Peyer's patch (tissue), 4 donors: ENCODE measurements at regions not wholly inside any gene's neighbourhood (a gene's known extent, or its start where the extent isn't known, plus 50 kb on each side); places are given as distances from the start of the nearest gene placed in this dataset.

Source experiments
- DNase-seq, 3 donors: peaks; one replicate each; pipeline ENCODE4 v3.0.0-alpha.2; 2017 to 2019
- H3K27ac ChIP-seq, 4 donors: fragments of 200-600 bp; sonication (generic); one replicate each; pipeline ENCODE4 v1.5.1; 2016 to 2019
- H3K27me3 ChIP-seq, 2 donors: fragments of 200-600 bp; sonication (generic); one replicate each; pipeline ENCODE4 v1.5.1; 2019
- H3K36me3 ChIP-seq, 3 donors: fragments of 200-600 bp; sonication (generic); one replicate each; pipeline ENCODE4 v1.5.1; 2016 to 2019
- H3K4me1 ChIP-seq, 4 donors: fragments of 200-600 bp; sonication (generic); one replicate each; pipeline ENCODE4 v1.5.1; 2016 to 2019
- H3K4me3 ChIP-seq, 4 donors: fragments of 200-600 bp; sonication (generic); 1 replicate in 3 of 4; 2 replicates in 1 of 4; pipeline ENCODE4 v1.5.1; 2016 to 2019; ENCODE audit warnings: mild to moderate bottlenecking in 1 of 4
- H3K9me3 ChIP-seq, 4 donors: fragments of 200-600 bp; sonication (generic); one replicate each; pipeline ENCODE4 v1.5.1; 2016 to 2019; ENCODE audit warnings: mild to moderate bottlenecking in 1 of 4
- POLR2A ChIP-seq, 2 donors: fragments of 450-650 bp; IDR thresholded peaks; one replicate each; pipeline ENCODE4 v1.5.1; 2017; ENCODE audit warnings: antibody characterized with exemption in 2 of 2, mild to moderate bottlenecking in 2 of 2, moderate library complexity in 2 of 2
- TF ChIP-seq, protein P1 (sequence below), 6 experiments: fragments of 450-650 bp in 4 of 6; fragments of 200-600 bp in 2 of 6; sonication (generic) in 1 of 6; IDR thresholded peaks; one replicate each; pipeline ENCODE4 v1.5.1; 2017 to 2019; ENCODE audit warnings: antibody characterized with exemption in 6 of 6, mild to moderate bottlenecking in 3 of 6, moderate library complexity in 1 of 6

DNA sequence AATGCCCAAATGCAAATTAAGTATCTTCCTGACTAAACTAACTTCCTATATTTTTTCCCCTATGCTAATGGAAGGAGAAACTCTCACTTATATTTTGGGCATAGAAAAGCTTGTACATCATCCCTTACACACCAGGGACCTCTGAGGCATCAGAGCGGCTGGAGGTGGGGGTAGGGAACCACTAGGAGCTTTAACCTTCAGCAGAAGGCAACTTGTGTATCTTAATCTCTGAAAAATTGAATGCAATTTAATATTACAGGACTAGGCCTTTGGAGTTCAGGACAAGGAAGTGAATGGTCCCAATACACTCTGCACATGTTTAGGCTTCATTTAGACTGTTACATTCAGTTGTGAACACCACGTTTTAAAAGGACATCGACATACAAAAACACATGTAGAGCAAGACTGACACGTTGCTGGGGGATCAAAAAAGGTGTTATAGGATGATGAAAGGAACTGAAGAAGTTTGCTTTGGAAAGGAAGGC is 85.9 kb downstream of the NAV1 start:
- Histone ChIP-seq H3K9me3 (no peaks in the 10 kb centered on the region), H3K36me3 (no peaks in the 10 kb centered on the region), H3K27ac (no peak overlapping the region), H3K27me3 (no peaks in the 10 kb centered on the region), H3K4me1 (no peaks in the 10 kb centered on the region), H3K4me3 (no peak overlapping the region)
- TF ChIP-seq POLR2A (IDR thresholded peaks at IDR 0.05): no peak
- TF ChIP-seq, protein P1, sequence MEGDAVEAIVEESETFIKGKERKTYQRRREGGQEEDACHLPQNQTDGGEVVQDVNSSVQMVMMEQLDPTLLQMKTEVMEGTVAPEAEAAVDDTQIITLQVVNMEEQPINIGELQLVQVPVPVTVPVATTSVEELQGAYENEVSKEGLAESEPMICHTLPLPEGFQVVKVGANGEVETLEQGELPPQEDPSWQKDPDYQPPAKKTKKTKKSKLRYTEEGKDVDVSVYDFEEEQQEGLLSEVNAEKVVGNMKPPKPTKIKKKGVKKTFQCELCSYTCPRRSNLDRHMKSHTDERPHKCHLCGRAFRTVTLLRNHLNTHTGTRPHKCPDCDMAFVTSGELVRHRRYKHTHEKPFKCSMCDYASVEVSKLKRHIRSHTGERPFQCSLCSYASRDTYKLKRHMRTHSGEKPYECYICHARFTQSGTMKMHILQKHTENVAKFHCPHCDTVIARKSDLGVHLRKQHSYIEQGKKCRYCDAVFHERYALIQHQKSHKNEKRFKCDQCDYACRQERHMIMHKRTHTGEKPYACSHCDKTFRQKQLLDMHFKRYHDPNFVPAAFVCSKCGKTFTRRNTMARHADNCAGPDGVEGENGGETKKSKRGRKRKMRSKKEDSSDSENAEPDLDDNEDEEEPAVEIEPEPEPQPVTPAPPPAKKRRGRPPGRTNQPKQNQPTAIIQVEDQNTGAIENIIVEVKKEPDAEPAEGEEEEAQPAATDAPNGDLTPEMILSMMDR (IDR thresholded peaks at IDR 0.05): no peak
- DNase-seq: no peak

GRCh38 chr1:201625226-201625761 is 86.4 kb downstream of the NAV1 start:
- no peaks in the 10 kb centered on the region for H3K9me3 ChIP-seq
- no peak for TF ChIP-seq POLR2A (IDR thresholded peaks at IDR 0.05)
- TF ChIP-seq, protein P1 (IDR thresholded peaks at IDR 0.05): no peak
- no peak overlapping the region for H3K4me3 ChIP-seq
- H3K36me3 ChIP-seq: no peaks in the 10 kb centered on the region
- H3K27ac ChIP-seq: no peak overlapping the region
- DNase-seq: no peak
- no peaks in the 10 kb centered on the region for H3K27me3 ChIP-seq
- no peaks in the 10 kb centered on the region for H3K4me1 ChIP-seq

DNA sequence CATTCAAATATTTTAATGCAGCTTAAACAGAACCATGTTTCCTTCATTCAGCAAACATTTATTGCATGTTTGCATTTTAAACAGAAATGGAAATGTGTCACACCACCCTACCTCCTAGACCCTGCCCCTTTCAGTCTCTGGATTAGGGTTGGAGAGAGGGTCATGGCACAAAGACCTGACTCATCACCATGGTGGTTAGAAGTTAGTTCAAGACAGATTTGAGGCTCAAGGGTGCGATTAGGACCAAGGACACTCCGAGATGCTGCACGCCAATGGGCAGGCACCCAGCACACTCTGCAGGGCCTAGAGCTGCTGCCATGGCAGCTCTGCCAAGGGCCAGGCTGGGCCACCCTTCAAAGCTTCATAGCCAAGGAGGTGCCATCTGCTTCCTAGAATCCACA is 86.9 kb downstream of the NAV1 start:
- H3K36me3 ChIP-seq: no peaks in the 10 kb centered on the region
- H3K4me1 ChIP-seq: no peaks in the 10 kb centered on the region
- no peaks in the 10 kb centered on the region for H3K9me3 ChIP-seq
- H3K4me3 ChIP-seq: no peak overlapping the region
- H3K27ac ChIP-seq: peak overlapping the region in 1 of 4 donors; percentile 11
- DNase-seq: no peak
- H3K27me3 ChIP-seq: no peaks in the 10 kb centered on the region
- TF ChIP-seq, protein P1 (IDR thresholded peaks at IDR 0.05): no peak
- no peak for TF ChIP-seq POLR2A (IDR thresholded peaks at IDR 0.05)

DNA sequence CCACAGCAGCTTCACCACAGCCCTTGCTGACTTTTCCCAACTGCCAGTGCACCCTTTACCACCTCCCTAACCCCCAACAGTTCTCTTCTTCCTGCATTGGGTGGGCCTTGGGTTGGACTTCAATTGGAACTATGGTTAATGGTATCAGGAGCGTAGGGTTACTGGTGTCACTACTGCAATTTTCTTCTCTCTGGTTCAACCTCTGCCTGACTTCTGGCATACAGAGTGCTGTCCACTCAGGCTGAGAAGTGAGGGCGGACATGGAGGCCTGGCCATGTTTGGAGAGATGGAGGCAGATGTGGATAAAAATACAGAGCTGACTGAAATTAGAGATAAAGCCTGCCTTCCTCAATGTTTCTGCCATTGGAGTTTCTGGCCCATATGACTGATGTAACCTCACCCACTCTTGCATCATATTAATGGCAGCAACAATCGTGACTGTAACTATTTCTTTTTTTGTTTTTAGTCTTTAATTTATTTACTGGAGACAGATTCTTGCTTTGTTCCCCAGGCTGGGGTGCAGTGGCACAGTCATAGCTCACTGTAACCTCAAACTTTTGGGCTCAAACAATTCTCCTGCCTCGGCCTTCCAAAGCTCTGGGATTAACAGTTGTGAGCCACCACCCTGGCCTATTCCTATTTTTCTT is 87.8 kb downstream of the NAV1 start:
- H3K4me1 ChIP-seq: no peaks in the 10 kb centered on the region
- no peaks in the 10 kb centered on the region for H3K9me3 ChIP-seq
- no peak overlapping the region for H3K27ac ChIP-seq
- TF ChIP-seq, protein P1 (IDR thresholded peaks at IDR 0.05): no peak
- no peak for TF ChIP-seq POLR2A (IDR thresholded peaks at IDR 0.05)
- no peaks in the 10 kb centered on the region for H3K36me3 ChIP-seq
- no peak for DNase-seq
- no peaks in the 10 kb centered on the region for H3K27me3 ChIP-seq
- H3K4me3 ChIP-seq: no peak overlapping the region

GRCh38 chr1:201628490-201628889 is 89.6 kb downstream of the NAV1 start:
- Histone ChIP-seq H3K4me3 (no peak overlapping the region), H3K27ac (no peak overlapping the region), H3K27me3 (no peaks in the 10 kb centered on the region), H3K36me3 (no peaks in the 10 kb centered on the region), H3K4me1 (peaks cover 0 to 13% (median 0%) of the 10 kb centered on the region in 4 donors), H3K9me3 (no peaks in the 10 kb centered on the region)
- no peak for TF ChIP-seq POLR2A (IDR thresholded peaks at IDR 0.05)
- TF ChIP-seq, protein P1 (IDR thresholded peaks at IDR 0.05): no peak
- no peak for DNase-seq
